RWPE2 (cell line): ENCODE measurements at regions not wholly inside any gene's neighbourhood (a gene's known extent, or its start where the extent isn't known, plus 50 kb on each side); places are given as distances from the start of the nearest gene placed in this dataset.
A peak's percentile ranks its signal among the peaks of the same experiment; 100 is the strongest.
"Not testable (repeated sequence)": the region's sequence is repeated elsewhere in the genome, so short reads cannot be mapped to it uniquely, and the experiment has no call there.

ENCODE experiments used
- ATAC-seq: fragments of 200-7000 bp; cut with Tn5 transposase; 3 replicates; pipeline ENCODE4 v1.9.1; 2021; ENCODE audit warnings: low read depth
- DNase-seq: peaks from one replicate; pipeline ENCODE4 v3.0.0-alpha.2; 2020; ENCODE audit warnings: low spot score
- H3K27ac ChIP-seq: fragments of 450-650 bp; 2 replicates; pipeline ENCODE4 v1.5.1; 2017; ENCODE audit warnings: mild to moderate bottlenecking; ENCODE audit not compliant: poor library complexity, severe bottlenecking
- H3K27me3 ChIP-seq: fragments of 250-450 bp; sonication (Bioruptor Pico); 2 replicates; pipeline ENCODE4 v1.5.1; 2021; ENCODE audit warnings: mild to moderate bottlenecking, moderate library complexity; ENCODE audit not compliant: insufficient read depth, poor library complexity, severe bottlenecking
- H3K36me3 ChIP-seq: fragments of 250-450 bp; sonication (Bioruptor Pico); 2 replicates; pipeline ENCODE4 v1.5.1; 2020; ENCODE audit warnings: low read depth, mild to moderate bottlenecking, moderate library complexity
- H3K4me1 ChIP-seq: fragments of 250-450 bp; sonication (Bioruptor Pico); 2 replicates; pipeline ENCODE4 v1.5.1; 2021; ENCODE audit warnings: mild to moderate bottlenecking, moderate library complexity; ENCODE audit not compliant: insufficient read depth, poor library complexity, severe bottlenecking
- H3K4me3 ChIP-seq: fragments of 250-450 bp; sonication (Bioruptor Pico); 2 replicates; pipeline ENCODE4 v1.5.1; 2021; ENCODE audit warnings: mild to moderate bottlenecking, moderate library complexity; ENCODE audit not compliant: severe bottlenecking
- H3K9me3 ChIP-seq: fragments of 250-450 bp; sonication (Bioruptor Pico); 2 replicates; pipeline ENCODE4 v1.5.1; 2021; ENCODE audit warnings: mild to moderate bottlenecking, moderate library complexity; ENCODE audit not compliant: severe bottlenecking
- TF ChIP-seq, protein P1 (sequence below): fragments of 450-650 bp; IDR thresholded peaks from one replicate; pipeline ENCODE4 v1.5.1; 2017; ENCODE audit warnings: mild to moderate bottlenecking, moderate library complexity; ENCODE audit not compliant: poor library complexity, severe bottlenecking

DNA sequence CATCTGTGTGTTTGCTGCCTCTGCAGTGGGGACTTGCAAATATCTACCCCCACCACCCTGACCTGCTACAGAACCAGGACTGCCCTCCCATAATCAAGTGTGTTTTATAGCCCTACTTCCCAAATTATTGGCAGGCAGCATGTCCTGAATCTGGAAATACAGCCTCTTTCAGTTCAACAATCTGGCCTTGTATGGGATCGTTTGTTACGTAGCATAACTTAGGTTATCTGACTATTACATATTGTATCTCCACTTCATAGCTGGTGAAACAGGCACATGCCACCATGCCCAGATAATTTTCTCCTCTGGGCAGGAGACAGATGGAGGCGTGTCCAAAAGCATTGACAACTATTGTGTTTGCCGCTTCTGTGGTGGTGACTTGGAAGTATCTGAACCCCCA, 66.7 kb upstream of the ADGRL1 start:
- no peaks in the 10 kb centered on the region for H3K36me3 ChIP-seq
- TF ChIP-seq, protein P1, sequence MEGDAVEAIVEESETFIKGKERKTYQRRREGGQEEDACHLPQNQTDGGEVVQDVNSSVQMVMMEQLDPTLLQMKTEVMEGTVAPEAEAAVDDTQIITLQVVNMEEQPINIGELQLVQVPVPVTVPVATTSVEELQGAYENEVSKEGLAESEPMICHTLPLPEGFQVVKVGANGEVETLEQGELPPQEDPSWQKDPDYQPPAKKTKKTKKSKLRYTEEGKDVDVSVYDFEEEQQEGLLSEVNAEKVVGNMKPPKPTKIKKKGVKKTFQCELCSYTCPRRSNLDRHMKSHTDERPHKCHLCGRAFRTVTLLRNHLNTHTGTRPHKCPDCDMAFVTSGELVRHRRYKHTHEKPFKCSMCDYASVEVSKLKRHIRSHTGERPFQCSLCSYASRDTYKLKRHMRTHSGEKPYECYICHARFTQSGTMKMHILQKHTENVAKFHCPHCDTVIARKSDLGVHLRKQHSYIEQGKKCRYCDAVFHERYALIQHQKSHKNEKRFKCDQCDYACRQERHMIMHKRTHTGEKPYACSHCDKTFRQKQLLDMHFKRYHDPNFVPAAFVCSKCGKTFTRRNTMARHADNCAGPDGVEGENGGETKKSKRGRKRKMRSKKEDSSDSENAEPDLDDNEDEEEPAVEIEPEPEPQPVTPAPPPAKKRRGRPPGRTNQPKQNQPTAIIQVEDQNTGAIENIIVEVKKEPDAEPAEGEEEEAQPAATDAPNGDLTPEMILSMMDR: no peak
- no peaks in the 10 kb centered on the region for H3K4me1 ChIP-seq
- H3K27ac ChIP-seq: no peak overlapping the region
- H3K4me3 ChIP-seq: no peak overlapping the region
- no peaks in the 10 kb centered on the region for H3K27me3 ChIP-seq
- DNase-seq (no peak), ATAC-seq (no peak)
- no peaks in the 10 kb centered on the region for H3K9me3 ChIP-seq

DNA sequence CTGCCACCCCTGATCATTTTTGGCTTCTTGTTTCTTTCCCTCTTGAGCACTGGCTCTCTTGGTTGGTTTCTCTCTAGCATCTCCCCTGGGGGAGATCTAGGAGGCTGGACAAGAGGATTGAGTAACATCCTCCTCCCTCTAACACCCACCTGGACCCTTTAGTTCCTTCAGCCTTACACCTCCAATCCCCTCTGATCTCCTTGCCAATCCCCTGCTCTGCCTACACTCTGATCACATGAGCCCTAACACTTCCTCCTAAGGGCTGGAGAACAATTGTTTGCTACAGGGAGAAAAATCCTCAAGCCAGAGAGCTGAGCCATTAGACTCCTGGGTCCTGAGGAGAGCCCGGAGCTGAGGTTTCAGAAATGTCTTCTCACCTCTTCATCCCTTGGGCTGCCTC, 65.9 kb upstream of the ADGRL1 start:
- H3K4me1 ChIP-seq: no peaks in the 10 kb centered on the region
- H3K36me3 ChIP-seq: no peaks in the 10 kb centered on the region
- no peak for ATAC-seq
- no peak for DNase-seq
- no peaks in the 10 kb centered on the region for H3K9me3 ChIP-seq
- no peak overlapping the region for H3K4me3 ChIP-seq
- H3K27ac ChIP-seq: no peak overlapping the region
- TF ChIP-seq, protein P1: no peak
- H3K27me3 ChIP-seq: no peaks in the 10 kb centered on the region

DNA sequence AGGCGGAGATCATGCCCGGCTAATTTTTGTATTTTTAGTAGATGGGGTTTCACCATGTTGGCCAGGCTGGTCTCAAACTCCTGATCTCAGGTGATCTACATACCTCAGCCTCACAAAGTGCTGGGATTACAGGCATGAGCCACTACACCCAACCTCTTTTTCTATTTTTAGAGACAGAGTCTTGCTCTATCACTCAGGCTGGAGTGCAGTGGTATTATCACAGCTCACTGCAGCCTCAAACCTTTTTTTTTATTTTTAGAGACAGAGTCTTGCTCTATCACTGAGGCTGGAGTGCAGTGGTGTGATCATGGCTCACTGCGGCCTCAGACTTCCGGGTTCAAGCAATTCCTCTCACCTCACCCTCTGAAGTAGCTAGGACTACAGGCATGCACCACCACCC, 64.6 kb upstream of the ADGRL1 start:
- not testable (repeated sequence) for DNase-seq, H3K36me3 ChIP-seq, H3K9me3 ChIP-seq, H3K4me1 ChIP-seq, ATAC-seq, H3K27ac ChIP-seq, H3K4me3 ChIP-seq, H3K27me3 ChIP-seq

DNA sequence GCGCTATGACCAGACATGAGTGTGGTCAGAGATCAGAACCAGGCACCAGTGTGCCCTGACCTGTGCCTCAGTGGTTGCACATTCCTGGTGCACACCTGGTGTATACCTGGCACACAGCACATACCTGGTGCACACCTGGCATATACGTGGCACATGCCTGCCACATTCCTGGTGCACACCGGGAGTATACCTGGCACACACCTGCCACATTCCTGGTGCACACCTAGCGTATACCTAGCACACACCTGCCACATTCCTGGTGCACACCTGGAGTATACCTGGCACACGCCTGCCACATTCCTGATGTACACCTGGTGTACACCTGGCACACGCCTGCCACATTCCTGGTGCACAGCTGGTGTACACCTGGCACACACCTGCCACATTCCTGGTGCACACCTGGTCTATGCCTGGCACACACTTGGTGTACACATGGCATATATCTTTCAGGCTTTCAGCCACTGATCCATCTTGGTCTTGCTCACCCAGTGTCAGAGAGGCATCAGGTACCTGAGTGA, 61.3 kb upstream of the ADGRL1 start:
- Histone ChIP-seq H3K9me3 (no peaks in the 10 kb centered on the region), H3K27ac (no peak overlapping the region), H3K4me3 (no peak overlapping the region), H3K27me3 (no peaks in the 10 kb centered on the region), H3K4me1 (no peaks in the 10 kb centered on the region), H3K36me3 (no peaks in the 10 kb centered on the region)
- ATAC-seq (no peak), DNase-seq (no peak)
- TF ChIP-seq, protein P1: no peak

DNA sequence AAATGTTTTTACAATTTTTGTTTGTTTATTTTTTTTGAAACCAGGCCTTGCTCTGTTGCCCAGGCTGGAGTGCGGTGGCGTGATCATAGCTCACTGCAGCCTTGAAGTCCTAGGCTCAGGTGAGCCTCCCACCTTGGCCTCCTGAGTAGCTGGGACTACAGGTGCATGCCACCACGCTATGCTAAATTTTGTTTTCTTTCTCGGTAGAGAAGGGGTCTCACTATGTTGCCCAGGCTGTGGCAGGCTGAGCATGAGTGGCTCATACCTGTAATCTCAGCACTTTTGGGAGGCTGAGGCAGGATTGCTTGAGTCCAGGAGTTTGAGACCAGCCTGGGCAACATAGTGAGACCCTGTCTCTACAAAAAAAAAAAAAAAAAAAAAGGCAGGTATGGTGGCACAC, 60.2 kb upstream of the ADGRL1 start:
- not testable (repeated sequence) for H3K27ac ChIP-seq, H3K4me3 ChIP-seq, ATAC-seq, H3K27me3 ChIP-seq, H3K4me1 ChIP-seq, H3K36me3 ChIP-seq, DNase-seq, H3K9me3 ChIP-seq

DNA sequence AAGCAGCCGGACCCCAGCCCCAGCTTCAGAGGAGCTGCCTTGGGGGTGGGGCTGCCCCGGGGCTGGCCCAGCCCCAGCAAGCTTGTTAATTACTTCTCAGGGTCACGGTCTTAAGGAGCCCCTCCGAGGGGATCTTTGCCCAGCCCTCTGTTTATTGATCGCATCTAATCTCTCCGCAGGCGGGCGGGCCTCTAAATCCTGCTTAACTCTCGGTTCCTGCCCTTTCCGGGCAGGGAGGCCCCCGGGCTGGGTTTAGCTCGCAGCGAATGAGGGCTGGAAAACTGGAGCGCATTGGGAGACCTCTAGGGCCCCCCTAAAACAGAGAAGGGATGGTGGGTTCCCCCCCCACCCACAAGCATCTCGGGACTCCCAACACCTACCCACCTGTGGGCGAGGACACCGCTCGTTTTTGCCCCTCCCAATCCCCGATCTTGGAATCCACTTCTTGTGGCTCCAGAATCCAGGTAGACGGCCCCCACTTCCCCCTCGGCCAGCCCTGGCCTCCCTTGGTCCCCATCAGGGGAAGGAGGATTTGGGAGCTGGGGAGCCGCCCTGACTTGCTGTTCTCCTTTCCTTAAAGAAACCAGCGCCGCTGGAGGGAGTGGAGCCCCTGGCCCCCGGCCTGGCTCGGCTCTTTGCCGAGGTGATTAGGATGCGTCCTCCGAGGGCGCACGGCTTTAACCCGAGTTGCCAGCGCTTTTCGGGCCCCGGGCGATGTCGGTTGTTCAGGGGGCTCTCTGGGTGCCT, 59.5 kb upstream of the ADGRL1 start:
- ATAC-seq (no peak), DNase-seq (no peak)
- H3K4me1 ChIP-seq: no peaks in the 10 kb centered on the region
- no peaks in the 10 kb centered on the region for H3K9me3 ChIP-seq
- no peak overlapping the region for H3K4me3 ChIP-seq
- H3K27ac ChIP-seq: no peak overlapping the region
- H3K36me3 ChIP-seq: no peaks in the 10 kb centered on the region
- TF ChIP-seq, protein P1: no peak
- H3K27me3 ChIP-seq: no peaks in the 10 kb centered on the region

DNA sequence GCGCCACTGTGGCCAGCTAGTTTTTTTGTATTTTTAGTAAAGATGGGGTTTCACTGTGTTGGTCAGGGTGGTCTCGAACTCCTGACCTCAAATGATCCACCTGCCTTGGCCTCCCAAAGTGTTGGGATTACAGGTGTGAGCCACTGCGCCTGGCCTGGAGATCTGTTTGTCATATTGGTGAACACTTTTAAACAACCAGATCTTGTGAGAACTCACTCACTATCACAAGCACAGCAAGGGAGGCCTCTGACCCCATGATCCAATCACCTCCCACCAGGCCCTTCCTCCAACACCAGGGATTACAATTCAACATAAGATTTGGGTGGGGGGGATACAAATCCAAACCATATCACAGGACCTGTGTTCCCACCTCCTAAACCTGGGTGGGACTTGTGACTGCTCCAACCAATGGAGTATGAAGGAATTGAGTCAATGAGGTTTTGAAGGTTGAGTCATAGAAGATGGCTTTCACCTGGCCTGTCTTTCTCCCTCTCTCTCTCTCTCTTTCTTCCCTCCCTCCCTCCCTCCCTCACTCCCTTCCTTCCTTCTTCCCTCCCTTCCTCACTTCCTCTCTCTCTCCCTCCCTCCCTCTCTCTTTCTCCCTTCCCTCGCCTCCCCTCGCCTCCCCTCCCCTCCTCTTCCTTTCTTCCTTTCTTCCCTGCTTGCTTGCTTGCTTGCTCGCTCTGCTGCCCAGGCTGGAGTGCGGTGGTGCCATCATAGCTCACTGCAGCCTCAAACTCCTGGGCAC, 50.1 kb upstream of the ADGRL1 start:
- H3K27me3 ChIP-seq, H3K27ac ChIP-seq, H3K36me3 ChIP-seq, H3K4me1 ChIP-seq, H3K4me3 ChIP-seq, H3K9me3 ChIP-seq, DNase-seq: not testable (repeated sequence)
- ATAC-seq: peak; percentile 36; the same call in 1 of the 3 replicates
